ENCODE measurements at regions not wholly inside any gene's neighbourhood (a gene's known extent, or its start where the extent isn't known, plus 50 kb on each side); places are given as distances from the start of the nearest gene placed in this dataset.

GRCh38 chr13:31081316-31081715, 80.4 kb downstream of the HSPH1 start:
- H3K27me3 Mint-ChIP-seq (ENCODE audit: low read depth), result peaks cover 15% of the 10 kb centered on the region
- no peak for ATAC-seq
- no peaks in the 10 kb centered on the region for H3K36me3 Mint-ChIP-seq (ENCODE audit: insufficient read depth)
- H3K4me3 Mint-ChIP-seq, result no peak overlapping the region
- DNase-seq, result no peak
- H3K9me3 Mint-ChIP-seq, result no peaks in the 10 kb centered on the region
- H3K4me1 Mint-ChIP-seq (ENCODE audit: low read depth), result peaks cover 8% of the 10 kb centered on the region

- H3K36me3 Mint-ChIP-seq (ENCODE audit: insufficient read depth), result no peaks in the 10 kb centered on the region
- peaks cover 20% of the 10 kb centered on the region for H3K4me1 Mint-ChIP-seq (ENCODE audit: low read depth)
- ATAC-seq, result no peak
- DNase-seq, result no peak
- H3K4me3 Mint-ChIP-seq, result no peak overlapping the region
- H3K9me3 Mint-ChIP-seq, result no peaks in the 10 kb centered on the region
- peaks cover 12% of the 10 kb centered on the region for H3K27me3 Mint-ChIP-seq (ENCODE audit: low read depth)
Observed at GRCh38 chr13:31074756-31075155, 86.9 kb downstream of the HSPH1 start.

- DNase-seq, result no peak
- Mint-ChIP-seq H3K4me1 (ENCODE audit: low read depth) (peaks cover 20% of the 10 kb centered on the region), H3K27me3 (ENCODE audit: low read depth) (peaks cover 12% of the 10 kb centered on the region), H3K36me3 (ENCODE audit: insufficient read depth) (no peaks in the 10 kb centered on the region), H3K9me3 (no peaks in the 10 kb centered on the region), H3K4me3 (no peak overlapping the region)
- peak; percentile 90 to 93 for ATAC-seq
Observed at GRCh38 chr13:31073859-31074718, 87.6 kb downstream of the HSPH1 start.

- DNase-seq, result no peak
- peaks cover 12% of the 10 kb centered on the region for H3K27me3 Mint-ChIP-seq (ENCODE audit: low read depth)
- no peak overlapping the region for H3K4me3 Mint-ChIP-seq
- H3K9me3 Mint-ChIP-seq, result no peaks in the 10 kb centered on the region
- no peaks in the 10 kb centered on the region for H3K36me3 Mint-ChIP-seq (ENCODE audit: insufficient read depth)
- H3K4me1 Mint-ChIP-seq (ENCODE audit: low read depth), result peaks cover 26% of the 10 kb centered on the region
- ATAC-seq, result no peak
Observed at GRCh38 chr13:31072041-31072440, 89.7 kb downstream of the HSPH1 start.

- Mint-ChIP-seq H3K4me3 (no peak overlapping the region), H3K4me1 (ENCODE audit: low read depth) (peaks cover 17% of the 10 kb centered on the region), H3K36me3 (ENCODE audit: insufficient read depth) (no peaks in the 10 kb centered on the region), H3K27me3 (ENCODE audit: low read depth) (no peaks in the 10 kb centered on the region), H3K9me3 (no peaks in the 10 kb centered on the region)
- DNase-seq (no peak), ATAC-seq (no peak)
Observed at GRCh38 chr13:31069808-31070534, 91.7 kb downstream of the HSPH1 start.

GRCh38 chr13:31068119-31068423, 93.6 kb downstream of the HSPH1 start:
- no peak overlapping the region for H3K4me3 Mint-ChIP-seq
- H3K27me3 Mint-ChIP-seq (ENCODE audit: low read depth), result no peaks in the 10 kb centered on the region
- H3K4me1 Mint-ChIP-seq (ENCODE audit: low read depth), result peaks cover 8% of the 10 kb centered on the region
- no peaks in the 10 kb centered on the region for H3K9me3 Mint-ChIP-seq
- DNase-seq, result no peak
- ATAC-seq, result no peak
- no peaks in the 10 kb centered on the region for H3K36me3 Mint-ChIP-seq (ENCODE audit: insufficient read depth)

- DNase-seq (no peak), ATAC-seq (peak; percentile 47 to 61)
- H3K4me3 Mint-ChIP-seq, result no peak overlapping the region
- no peaks in the 10 kb centered on the region for H3K36me3 Mint-ChIP-seq (ENCODE audit: insufficient read depth)
- no peaks in the 10 kb centered on the region for H3K27me3 Mint-ChIP-seq (ENCODE audit: low read depth)
- peaks cover 8% of the 10 kb centered on the region for H3K4me1 Mint-ChIP-seq (ENCODE audit: low read depth)
- H3K9me3 Mint-ChIP-seq, result no peaks in the 10 kb centered on the region
Observed at GRCh38 chr13:31067416-31068118, 94.1 kb downstream of the HSPH1 start.

- Mint-ChIP-seq H3K36me3 (ENCODE audit: insufficient read depth) (no peaks in the 10 kb centered on the region), H3K4me1 (ENCODE audit: low read depth) (peaks cover 8% of the 10 kb centered on the region), H3K27me3 (ENCODE audit: low read depth) (peaks cover 5% of the 10 kb centered on the region), H3K4me3 (no peak overlapping the region), H3K9me3 (no peaks in the 10 kb centered on the region)
- ATAC-seq (no peak), DNase-seq (no peak)
Observed at GRCh38 chr13:31064636-31065035, 97.1 kb downstream of the HSPH1 start.

GRCh38 chr13:31063772-31064171, 97.9 kb downstream of the HSPH1 start:
- DNase-seq (no peak), ATAC-seq (no peak)
- Mint-ChIP-seq H3K36me3 (ENCODE audit: insufficient read depth) (no peaks in the 10 kb centered on the region), H3K4me3 (no peak overlapping the region), H3K9me3 (no peaks in the 10 kb centered on the region), H3K4me1 (ENCODE audit: low read depth) (peaks cover 8% of the 10 kb centered on the region), H3K27me3 (ENCODE audit: low read depth) (peaks cover 5% of the 10 kb centered on the region)

- H3K4me3 Mint-ChIP-seq, result no peak overlapping the region
- no peak for DNase-seq
- no peaks in the 10 kb centered on the region for H3K36me3 Mint-ChIP-seq (ENCODE audit: insufficient read depth)
- no peak for ATAC-seq
- H3K27me3 Mint-ChIP-seq (ENCODE audit: low read depth), result peaks cover 5% of the 10 kb centered on the region
- peaks cover 2% of the 10 kb centered on the region for H3K4me1 Mint-ChIP-seq (ENCODE audit: low read depth)
- H3K9me3 Mint-ChIP-seq, result no peaks in the 10 kb centered on the region
Observed at GRCh38 chr13:31060655-31061054, 101.0 kb downstream of the HSPH1 start.

GRCh38 chr13:31060220-31060619, 101.5 kb downstream of the HSPH1 start:
- H3K27me3 Mint-ChIP-seq (ENCODE audit: low read depth), result peaks cover 5% of the 10 kb centered on the region
- H3K36me3 Mint-ChIP-seq (ENCODE audit: insufficient read depth), result no peaks in the 10 kb centered on the region
- peaks cover 2% of the 10 kb centered on the region for H3K4me1 Mint-ChIP-seq (ENCODE audit: low read depth)
- DNase-seq, result no peak
- no peak for ATAC-seq
- H3K9me3 Mint-ChIP-seq, result no peaks in the 10 kb centered on the region
- no peak overlapping the region for H3K4me3 Mint-ChIP-seq

- no peaks in the 10 kb centered on the region for H3K4me1 Mint-ChIP-seq (ENCODE audit: low read depth)
- peaks cover 6% of the 10 kb centered on the region for H3K27me3 Mint-ChIP-seq (ENCODE audit: low read depth)
- no peaks in the 10 kb centered on the region for H3K36me3 Mint-ChIP-seq (ENCODE audit: insufficient read depth)
- ATAC-seq (no peak), DNase-seq (no peak)
- no peaks in the 10 kb centered on the region for H3K9me3 Mint-ChIP-seq
- H3K4me3 Mint-ChIP-seq, result no peak overlapping the region
Observed at GRCh38 chr13:31057403-31058033, 104.2 kb downstream of the HSPH1 start.

GRCh38 chr13:31056644-31057271, 104.9 kb downstream of the HSPH1 start:
- no peaks in the 10 kb centered on the region for H3K36me3 Mint-ChIP-seq (ENCODE audit: insufficient read depth)
- no peaks in the 10 kb centered on the region for H3K4me1 Mint-ChIP-seq (ENCODE audit: low read depth)
- H3K9me3 Mint-ChIP-seq, result no peaks in the 10 kb centered on the region
- DNase-seq (no peak), ATAC-seq (no peak)
- H3K27me3 Mint-ChIP-seq (ENCODE audit: low read depth), result peaks cover 9% of the 10 kb centered on the region
- no peak overlapping the region for H3K4me3 Mint-ChIP-seq

GRCh38 chr13:31055589-31055988, 106.1 kb downstream of the HSPH1 start:
- no peaks in the 10 kb centered on the region for H3K9me3 Mint-ChIP-seq
- H3K4me1 Mint-ChIP-seq (ENCODE audit: low read depth), result peaks cover 2% of the 10 kb centered on the region
- no peaks in the 10 kb centered on the region for H3K36me3 Mint-ChIP-seq (ENCODE audit: insufficient read depth)
- H3K4me3 Mint-ChIP-seq, result no peak overlapping the region
- DNase-seq (no peak), ATAC-seq (no peak)
- peaks cover 10% of the 10 kb centered on the region for H3K27me3 Mint-ChIP-seq (ENCODE audit: low read depth)

Measured in activated T-cell treated with anti-CD3 and anti-CD28 coated beads, Interleukin-2, amount 50 U/mL, for 4 hours (primary cell).